Suprapubic skin (tissue), 4 donors: ENCODE measurements at regions not wholly inside any gene's neighbourhood (a gene's known extent, or its start where the extent isn't known, plus 50 kb on each side); places are given as distances from the start of the nearest gene placed in this dataset.

Experiments used
- DNase-seq, 2 donors: peaks; one replicate each; pipeline ENCODE4 v3.0.0-alpha.2; 2019; ENCODE audit warnings: low spot score in 2 of 2
- H3K27ac ChIP-seq: fragments of 200-600 bp; sonication (generic); one replicate; pipeline ENCODE4 v1.5.1; 2019
- H3K27me3 ChIP-seq: fragments of 200-600 bp; sonication (generic); one replicate; pipeline ENCODE4 v1.5.1; 2019
- H3K36me3 ChIP-seq: fragments of 200-600 bp; sonication (generic); one replicate; pipeline ENCODE4 v1.5.1; 2019
- H3K4me1 ChIP-seq: fragments of 200-600 bp; sonication (generic); one replicate; pipeline ENCODE4 v1.5.1; 2019
- H3K4me3 ChIP-seq: fragments of 200-600 bp; sonication (generic); one replicate; pipeline ENCODE4 v1.5.1; 2019; ENCODE audit warnings: mild to moderate bottlenecking
- H3K9me3 ChIP-seq: fragments of 200-600 bp; sonication (generic); one replicate; pipeline ENCODE4 v1.5.1; 2019
- EP300 ChIP-seq: sonication (generic); formaldehyde crosslinking; IDR thresholded peaks from one replicate; pipeline ENCODE4 v1.6.1; 2017; ENCODE audit warnings: antibody characterized with exemption
- POLR2A ChIP-seq, 2 donors: fragments of 450-650 bp; IDR thresholded peaks; one replicate each; pipeline ENCODE4 v1.6.1; 2017; ENCODE audit warnings: antibody characterized with exemption in 2 of 2, mild to moderate bottlenecking in 2 of 2, moderate library complexity in 2 of 2
- POLR2AphosphoS5 ChIP-seq, 3 donors: sonication (generic); formaldehyde crosslinking; IDR thresholded peaks; one replicate each; pipeline ENCODE4 v1.6.1; 2017; ENCODE audit warnings: antibody characterized with exemption in 3 of 3
- WGBS: methylation state at CpG from one replicate; pipeline ENCODE4 v1.1.5; 2018; 5-methylcytosine and 5-hydroxymethylcytosine counted together
- TF ChIP-seq, protein P1 (sequence below), 2 donors: fragments of 200-600 bp in 1 of 2; fragments of 450-650 bp in 1 of 2; sonication (generic) in 1 of 2; IDR thresholded peaks; one replicate each; pipeline ENCODE4 v1.5.1; 2016 to 2019; ENCODE audit warnings: antibody characterized with exemption in 2 of 2, mild to moderate bottlenecking in 1 of 2, moderate library complexity in 1 of 2

DNA sequence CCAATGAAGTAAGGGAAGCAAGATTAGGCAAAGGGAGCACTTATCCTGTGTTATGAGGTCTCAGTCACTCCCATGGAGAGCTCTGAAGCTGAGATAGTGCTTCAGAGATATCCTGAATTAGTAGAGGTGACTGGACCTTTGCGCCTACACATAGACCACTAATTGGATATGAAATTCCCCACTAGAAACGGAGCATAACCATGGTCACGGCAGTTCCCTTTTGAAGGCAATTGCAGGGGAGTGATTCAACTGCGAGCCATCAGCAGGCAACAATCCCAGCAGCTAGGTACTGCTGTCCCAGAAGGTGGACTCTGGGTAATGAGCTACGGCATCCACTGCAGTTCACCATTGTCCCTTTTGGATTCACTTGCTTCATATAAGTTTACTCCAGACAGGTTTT is 267.7 kb upstream of the RASA1 start:
- WGBS = 88% methylated on average over 5 of the region's 5 CpGs
- TF ChIP-seq, protein P1, sequence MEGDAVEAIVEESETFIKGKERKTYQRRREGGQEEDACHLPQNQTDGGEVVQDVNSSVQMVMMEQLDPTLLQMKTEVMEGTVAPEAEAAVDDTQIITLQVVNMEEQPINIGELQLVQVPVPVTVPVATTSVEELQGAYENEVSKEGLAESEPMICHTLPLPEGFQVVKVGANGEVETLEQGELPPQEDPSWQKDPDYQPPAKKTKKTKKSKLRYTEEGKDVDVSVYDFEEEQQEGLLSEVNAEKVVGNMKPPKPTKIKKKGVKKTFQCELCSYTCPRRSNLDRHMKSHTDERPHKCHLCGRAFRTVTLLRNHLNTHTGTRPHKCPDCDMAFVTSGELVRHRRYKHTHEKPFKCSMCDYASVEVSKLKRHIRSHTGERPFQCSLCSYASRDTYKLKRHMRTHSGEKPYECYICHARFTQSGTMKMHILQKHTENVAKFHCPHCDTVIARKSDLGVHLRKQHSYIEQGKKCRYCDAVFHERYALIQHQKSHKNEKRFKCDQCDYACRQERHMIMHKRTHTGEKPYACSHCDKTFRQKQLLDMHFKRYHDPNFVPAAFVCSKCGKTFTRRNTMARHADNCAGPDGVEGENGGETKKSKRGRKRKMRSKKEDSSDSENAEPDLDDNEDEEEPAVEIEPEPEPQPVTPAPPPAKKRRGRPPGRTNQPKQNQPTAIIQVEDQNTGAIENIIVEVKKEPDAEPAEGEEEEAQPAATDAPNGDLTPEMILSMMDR (IDR thresholded peaks at IDR 0.05) = no peak
- no peak for TF ChIP-seq POLR2AphosphoS5 (IDR thresholded peaks at IDR 0.05)
- TF ChIP-seq POLR2A (IDR thresholded peaks at IDR 0.05) = no peak
- TF ChIP-seq EP300 = no peak
- Histone ChIP-seq H3K4me1 (no peaks in the 10 kb centered on the region), H3K9me3 (no peaks in the 10 kb centered on the region), H3K27me3 (no peaks in the 10 kb centered on the region), H3K4me3 (no peak overlapping the region), H3K36me3 (no peaks in the 10 kb centered on the region), H3K27ac (no peak overlapping the region)
- no peak for DNase-seq

DNA sequence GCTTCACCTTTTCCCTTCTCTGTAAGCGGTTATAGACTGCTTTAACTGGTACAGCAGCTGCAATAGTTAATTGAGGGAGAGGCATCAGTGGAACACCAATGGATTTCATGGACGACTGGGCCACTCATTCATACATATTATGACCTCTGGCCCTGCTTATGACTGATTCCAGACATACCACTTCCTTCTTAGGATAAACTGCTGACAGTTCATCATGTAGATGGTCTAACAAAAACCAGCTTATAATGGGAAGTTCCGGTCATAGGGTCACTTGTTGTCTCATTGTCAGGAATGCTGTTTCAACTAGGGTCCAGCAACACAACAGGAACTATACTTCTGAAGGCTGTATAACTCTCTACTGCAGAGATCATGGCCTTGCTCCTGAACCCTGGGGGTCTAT is 265.2 kb upstream of the RASA1 start:
- no peak for TF ChIP-seq POLR2A (IDR thresholded peaks at IDR 0.05)
- no peak for TF ChIP-seq POLR2AphosphoS5 (IDR thresholded peaks at IDR 0.05)
- TF ChIP-seq, protein P1 (IDR thresholded peaks at IDR 0.05) = no peak
- TF ChIP-seq EP300 = no peak
- Histone ChIP-seq H3K36me3 (no peaks in the 10 kb centered on the region), H3K27ac (no peak overlapping the region), H3K27me3 (no peaks in the 10 kb centered on the region), H3K9me3 (no peaks in the 10 kb centered on the region), H3K4me3 (no peak overlapping the region), H3K4me1 (no peaks in the 10 kb centered on the region)
- WGBS = 75% methylated on average over 3 of the region's 3 CpGs
- DNase-seq = no peak

DNA sequence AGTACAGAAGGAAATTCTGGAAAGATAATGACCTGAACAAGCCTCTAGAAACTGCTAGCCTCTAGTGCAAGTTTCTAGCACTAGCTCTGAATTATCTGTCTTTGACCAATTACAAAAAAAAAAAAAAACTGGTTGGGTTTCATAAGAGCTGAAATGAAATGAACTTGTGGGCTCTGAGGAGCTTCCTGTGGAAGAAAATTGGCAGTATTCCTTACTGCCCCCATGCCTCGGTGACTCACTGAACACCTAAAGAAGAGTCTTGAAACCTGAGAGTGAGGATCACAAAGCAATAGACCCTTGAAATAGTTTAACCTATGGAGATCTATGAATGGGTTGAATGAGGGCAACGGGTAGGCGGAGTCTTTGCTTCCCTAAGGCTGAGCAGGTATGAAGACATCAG is 263.6 kb upstream of the RASA1 start:
- no peaks in the 10 kb centered on the region for H3K9me3 ChIP-seq

DNA sequence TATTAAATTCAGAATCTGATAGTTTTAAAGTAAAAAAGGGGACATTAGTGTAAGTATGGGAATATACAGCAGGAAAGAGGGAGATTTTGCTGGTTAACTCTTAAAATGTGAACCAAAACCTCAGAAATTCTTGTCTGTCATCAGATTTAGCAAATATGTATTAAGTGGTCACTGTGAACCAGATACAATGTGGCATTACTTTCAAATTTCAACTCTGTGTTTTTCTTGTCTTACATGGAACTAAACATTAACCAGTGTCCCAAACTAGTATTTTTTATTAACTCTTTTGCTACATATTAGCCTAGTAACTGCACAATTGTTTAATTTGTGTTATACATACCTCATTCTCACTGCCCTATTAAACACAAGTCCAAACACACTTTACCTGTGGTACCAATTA is 259.9 kb upstream of the RASA1 start:
- TF ChIP-seq EP300 (no peak), POLR2A (IDR thresholded peaks at IDR 0.05) (no peak), POLR2AphosphoS5 (IDR thresholded peaks at IDR 0.05) (no peak)
- TF ChIP-seq, protein P1 (IDR thresholded peaks at IDR 0.05) = no peak
- H3K9me3 ChIP-seq = no peaks in the 10 kb centered on the region
- no peaks in the 10 kb centered on the region for H3K27me3 ChIP-seq
- no peaks in the 10 kb centered on the region for H3K4me1 ChIP-seq
- H3K36me3 ChIP-seq = no peaks in the 10 kb centered on the region
- H3K4me3 ChIP-seq = no peak overlapping the region
- no peak for DNase-seq
- no peak overlapping the region for H3K27ac ChIP-seq

More for the DNA sequence above, 263.6 kb upstream of the RASA1 start:
- H3K27ac ChIP-seq = no peak overlapping the region
- H3K27me3 ChIP-seq = no peaks in the 10 kb centered on the region
- no peak overlapping the region for H3K4me3 ChIP-seq
- no peaks in the 10 kb centered on the region for H3K4me1 ChIP-seq
- DNase-seq = no peak
- H3K36me3 ChIP-seq = no peaks in the 10 kb centered on the region
- WGBS = 91% methylated on average over 3 of the region's 3 CpGs
- TF ChIP-seq EP300 (no peak), POLR2AphosphoS5 (IDR thresholded peaks at IDR 0.05) (no peak), POLR2A (IDR thresholded peaks at IDR 0.05) (no peak)
- TF ChIP-seq, protein P1 (IDR thresholded peaks at IDR 0.05) = no peak

DNA sequence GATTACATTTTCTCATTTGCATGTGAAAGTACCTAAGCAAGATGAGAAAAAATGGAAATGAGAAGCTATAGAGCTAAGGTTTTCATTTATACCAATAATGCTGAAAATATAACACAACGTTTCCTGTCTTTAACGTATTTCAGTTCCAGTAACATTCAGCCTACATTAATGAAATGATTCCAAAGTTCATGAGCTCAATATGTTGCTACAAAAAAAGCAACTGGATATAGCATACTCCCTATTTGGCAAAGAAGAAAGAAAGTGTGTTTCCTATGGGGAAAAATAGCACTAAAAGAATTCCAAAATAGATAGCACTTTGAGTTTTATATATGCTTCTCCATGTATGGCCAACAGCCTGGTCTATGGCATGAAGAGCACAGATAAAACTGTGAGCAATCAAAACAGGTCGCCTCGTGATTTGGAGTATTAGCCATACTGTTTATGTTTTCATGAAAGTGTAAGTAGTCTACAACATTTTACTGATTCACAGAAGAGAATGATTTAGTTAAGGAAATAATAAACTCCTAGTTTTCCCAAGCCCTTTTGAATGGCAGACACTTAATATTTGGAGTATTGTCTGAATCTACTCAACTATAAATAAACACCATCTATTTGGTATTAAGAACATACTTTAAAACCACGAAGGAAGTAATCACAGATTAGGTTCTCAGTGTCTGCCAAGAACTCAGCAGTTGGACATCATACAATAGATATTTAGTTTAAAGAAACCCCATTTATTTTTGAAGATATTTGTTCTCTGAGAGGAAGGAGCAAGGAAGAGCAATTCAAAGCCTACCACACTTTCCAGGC is 258.7 kb upstream of the RASA1 start:
- Histone ChIP-seq H3K36me3 (no peaks in the 10 kb centered on the region), H3K27ac (no peak overlapping the region), H3K9me3 (no peaks in the 10 kb centered on the region), H3K4me3 (no peak overlapping the region), H3K4me1 (no peaks in the 10 kb centered on the region), H3K27me3 (no peaks in the 10 kb centered on the region)
- 58% methylated on average over 5 of the region's 5 CpGs for WGBS
- DNase-seq = no peak
- TF ChIP-seq POLR2AphosphoS5 (IDR thresholded peaks at IDR 0.05) = no peak
- TF ChIP-seq, protein P1 (IDR thresholded peaks at IDR 0.05) = no peak
- no peak for TF ChIP-seq POLR2A (IDR thresholded peaks at IDR 0.05)
- TF ChIP-seq EP300 = no peak
